ENCODE measurements at regions not wholly inside any gene's neighbourhood (a gene's known extent, or its start where the extent isn't known, plus 50 kb on each side); places are given as distances from the start of the nearest gene placed in this dataset.
A peak's percentile ranks its signal among the peaks of the same experiment; 100 is the strongest.

DNA sequence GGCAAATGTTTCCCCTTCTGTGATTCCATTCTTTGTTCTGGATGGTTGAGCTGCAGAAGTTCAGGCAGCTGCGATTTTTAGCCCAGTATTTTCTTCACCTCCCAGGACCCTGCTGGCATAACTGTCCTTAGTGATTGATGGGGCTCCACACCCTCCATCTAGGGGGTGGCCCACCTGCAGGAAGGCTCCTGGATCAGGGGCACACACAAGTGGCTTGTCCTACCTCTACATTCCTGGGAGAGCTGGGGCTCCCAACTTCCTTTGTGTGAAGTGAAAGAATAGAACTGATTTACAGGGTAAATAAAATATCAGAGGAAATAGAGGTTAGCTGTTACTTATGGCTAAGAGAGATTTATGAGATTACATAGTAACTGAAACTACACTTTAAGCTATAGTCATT lies 129.5 kb upstream of the MAP3K7 start:
- Mint-ChIP-seq H3K4me3 (no peak overlapping the region), H3K36me3 (ENCODE audit: low read depth) (no peaks in the 10 kb centered on the region), H3K27me3 (ENCODE audit: low read depth) (peaks cover 12% of the 10 kb centered on the region), H3K4me1 (ENCODE audit: low read depth) (peaks cover 11% of the 10 kb centered on the region), H3K27ac (no peak overlapping the region), H3K9me3 (no peaks in the 10 kb centered on the region)
- no peak for DNase-seq
- intact Hi-C loops (cut with micrococcal nuclease): no loop called here
- CTCF ChIA-PET: no interaction called here

DNA sequence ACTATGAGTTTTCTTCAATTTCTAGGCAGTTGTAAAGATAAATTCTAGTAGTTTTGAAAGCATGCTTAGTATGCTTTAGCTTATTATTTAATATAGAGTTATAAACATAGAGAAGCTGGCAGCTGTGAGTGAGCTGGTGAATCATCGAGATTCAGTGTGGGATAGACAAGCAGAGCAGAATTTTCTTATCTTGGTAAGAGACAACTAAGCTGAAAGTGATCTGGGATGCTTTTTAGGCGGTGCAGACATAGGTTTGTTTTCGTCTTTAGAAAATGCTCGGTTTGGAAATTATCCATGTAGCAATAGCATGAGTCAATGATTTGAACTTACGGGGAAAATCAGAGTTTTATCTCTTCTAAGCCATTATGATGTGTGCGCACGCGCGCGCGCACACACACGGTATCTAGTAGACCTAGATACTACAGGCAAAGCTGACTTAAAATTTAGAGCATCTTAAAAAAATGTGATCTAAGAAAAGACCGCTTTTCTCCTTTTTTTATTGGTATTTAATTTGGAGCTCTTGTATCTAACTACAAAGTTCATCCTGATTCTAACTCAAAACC lies 128.3 kb upstream of the MAP3K7 start:
- peaks cover 11% of the 10 kb centered on the region for H3K4me1 Mint-ChIP-seq (ENCODE audit: low read depth)
- CTCF ChIA-PET: interaction anchor here (0.6 to 1.3 kb wide), 2 partner anchors 105 to 649 kb away, joined by 3 to 4 read pairs; no protein-coding TSS in a partner anchor
- DNase-seq: no peak
- no peaks in the 10 kb centered on the region for H3K36me3 Mint-ChIP-seq (ENCODE audit: low read depth)
- H3K27me3 Mint-ChIP-seq (ENCODE audit: low read depth): peaks cover 13% of the 10 kb centered on the region
- intact Hi-C loops (cut with micrococcal nuclease): no loop called here
- H3K27ac Mint-ChIP-seq: no peak overlapping the region
- no peak overlapping the region for H3K4me3 Mint-ChIP-seq
- no peaks in the 10 kb centered on the region for H3K9me3 Mint-ChIP-seq

GRCh38 chr6:90714319-90714718 lies 127.4 kb upstream of the MAP3K7 start:
- Mint-ChIP-seq H3K36me3 (ENCODE audit: low read depth) (no peaks in the 10 kb centered on the region), H3K27ac (no peak overlapping the region), H3K27me3 (ENCODE audit: low read depth) (peaks cover 13% of the 10 kb centered on the region), H3K4me1 (ENCODE audit: low read depth) (peaks cover 4% of the 10 kb centered on the region), H3K9me3 (no peaks in the 10 kb centered on the region), H3K4me3 (no peak overlapping the region)
- CTCF ChIA-PET: interaction anchor here (1.3 kb wide), 1 partner anchor 105 kb away, joined by 3 read pairs; no protein-coding TSS in a partner anchor
- intact Hi-C loops (cut with micrococcal nuclease): no loop called here
- DNase-seq: no peak

GRCh38 chr6:90712114-90712513 lies 125.2 kb upstream of the MAP3K7 start:
- intact Hi-C loops (cut with micrococcal nuclease): no loop called here
- peaks cover 18% of the 10 kb centered on the region for H3K27me3 Mint-ChIP-seq (ENCODE audit: low read depth)
- H3K9me3 Mint-ChIP-seq: no peaks in the 10 kb centered on the region
- H3K36me3 Mint-ChIP-seq (ENCODE audit: low read depth): no peaks in the 10 kb centered on the region
- CTCF ChIA-PET: no interaction called here
- H3K4me1 Mint-ChIP-seq (ENCODE audit: low read depth): no peaks in the 10 kb centered on the region
- no peak overlapping the region for H3K27ac Mint-ChIP-seq
- no peak overlapping the region for H3K4me3 Mint-ChIP-seq
- no peak for DNase-seq

DNA sequence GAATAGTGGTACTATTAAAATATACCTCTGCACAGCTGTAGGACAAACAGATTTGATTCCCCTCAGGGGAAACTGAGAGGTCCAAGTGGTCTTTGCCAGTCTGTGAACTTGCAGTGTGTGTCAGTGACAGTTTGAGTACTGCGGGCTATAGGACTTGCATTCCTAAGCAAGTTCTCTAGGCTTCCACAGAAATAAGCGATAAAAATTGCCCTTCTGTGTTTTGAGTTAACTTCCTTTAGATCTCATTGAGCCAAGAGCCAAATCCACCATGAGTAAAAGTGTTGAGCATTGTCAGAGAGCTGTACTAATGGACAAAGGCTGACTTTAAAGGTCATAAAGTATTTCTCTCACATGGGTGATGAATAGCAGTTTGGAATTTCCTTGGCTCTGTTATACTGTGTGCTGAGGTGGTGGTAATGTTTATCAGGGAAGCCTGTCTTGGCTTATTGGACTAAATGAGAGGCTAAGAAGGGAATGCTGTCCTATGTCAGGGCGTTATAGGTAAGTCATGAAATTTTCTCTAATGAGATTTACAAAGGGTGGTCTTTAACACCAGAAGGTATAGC lies 122.6 kb upstream of the MAP3K7 start:
- Mint-ChIP-seq H3K9me3 (no peaks in the 10 kb centered on the region), H3K36me3 (ENCODE audit: low read depth) (no peaks in the 10 kb centered on the region), H3K4me3 (no peak overlapping the region), H3K27me3 (ENCODE audit: low read depth) (peaks cover 14% of the 10 kb centered on the region), H3K27ac (no peak overlapping the region), H3K4me1 (ENCODE audit: low read depth) (no peaks in the 10 kb centered on the region)
- no peak for DNase-seq
- CTCF ChIA-PET: no interaction called here
- intact Hi-C loops (cut with micrococcal nuclease): no loop called here

GRCh38 chr6:90708206-90708737 lies 121.4 kb upstream of the MAP3K7 start:
- Mint-ChIP-seq H3K9me3 (no peaks in the 10 kb centered on the region), H3K36me3 (ENCODE audit: low read depth) (no peaks in the 10 kb centered on the region), H3K4me3 (no peak overlapping the region), H3K27ac (no peak overlapping the region), H3K27me3 (ENCODE audit: low read depth) (peaks cover 14% of the 10 kb centered on the region), H3K4me1 (ENCODE audit: low read depth) (no peaks in the 10 kb centered on the region)
- CTCF ChIA-PET: no interaction called here
- intact Hi-C loops (cut with micrococcal nuclease): no loop called here
- no peak for DNase-seq

GRCh38 chr6:90707246-90707645 lies 120.4 kb upstream of the MAP3K7 start:
- no peaks in the 10 kb centered on the region for H3K9me3 Mint-ChIP-seq
- CTCF ChIA-PET: no interaction called here
- H3K27me3 Mint-ChIP-seq (ENCODE audit: low read depth): peaks cover 15% of the 10 kb centered on the region
- H3K27ac Mint-ChIP-seq: no peak overlapping the region
- no peaks in the 10 kb centered on the region for H3K4me1 Mint-ChIP-seq (ENCODE audit: low read depth)
- no peaks in the 10 kb centered on the region for H3K36me3 Mint-ChIP-seq (ENCODE audit: low read depth)
- intact Hi-C loops (cut with micrococcal nuclease): no loop called here
- H3K4me3 Mint-ChIP-seq: no peak overlapping the region
- no peak for DNase-seq

GRCh38 chr6:90703336-90703735 lies 116.5 kb upstream of the MAP3K7 start:
- Mint-ChIP-seq H3K4me3 (no peak overlapping the region), H3K36me3 (ENCODE audit: low read depth) (no peaks in the 10 kb centered on the region), H3K4me1 (ENCODE audit: low read depth) (peaks cover 10% of the 10 kb centered on the region), H3K27me3 (ENCODE audit: low read depth) (peaks cover 5% of the 10 kb centered on the region), H3K9me3 (no peaks in the 10 kb centered on the region), H3K27ac (no peak overlapping the region)
- DNase-seq: no peak
- CTCF ChIA-PET: no interaction called here
- intact Hi-C loops (cut with micrococcal nuclease): no loop called here

DNA sequence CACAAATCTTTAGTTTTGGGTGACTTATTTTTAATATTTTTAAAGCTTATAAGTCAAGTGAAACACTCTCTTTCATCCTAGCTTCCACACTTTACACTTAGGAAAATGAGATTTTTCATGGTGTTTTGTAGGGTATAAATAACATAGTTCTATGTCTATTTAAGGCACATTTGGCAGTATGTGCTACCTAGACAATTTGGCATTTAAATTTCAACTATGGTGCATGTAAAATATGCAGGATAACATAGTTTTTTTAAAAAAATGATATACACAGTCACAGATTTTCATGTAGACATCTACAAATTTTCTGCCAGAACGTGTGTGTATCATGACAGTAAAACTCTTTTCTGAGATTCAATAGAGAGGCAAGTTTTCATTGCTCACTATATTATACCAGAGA lies 115.1 kb upstream of the MAP3K7 start:
- DNase-seq: no peak
- CTCF ChIA-PET: no interaction called here
- peaks cover 10% of the 10 kb centered on the region for H3K4me1 Mint-ChIP-seq (ENCODE audit: low read depth)
- H3K36me3 Mint-ChIP-seq (ENCODE audit: low read depth): no peaks in the 10 kb centered on the region
- no peak overlapping the region for H3K4me3 Mint-ChIP-seq
- intact Hi-C loops (cut with micrococcal nuclease): no loop called here
- H3K27ac Mint-ChIP-seq: no peak overlapping the region
- H3K27me3 Mint-ChIP-seq (ENCODE audit: low read depth): peaks cover 6% of the 10 kb centered on the region
- H3K9me3 Mint-ChIP-seq: no peaks in the 10 kb centered on the region

DNA sequence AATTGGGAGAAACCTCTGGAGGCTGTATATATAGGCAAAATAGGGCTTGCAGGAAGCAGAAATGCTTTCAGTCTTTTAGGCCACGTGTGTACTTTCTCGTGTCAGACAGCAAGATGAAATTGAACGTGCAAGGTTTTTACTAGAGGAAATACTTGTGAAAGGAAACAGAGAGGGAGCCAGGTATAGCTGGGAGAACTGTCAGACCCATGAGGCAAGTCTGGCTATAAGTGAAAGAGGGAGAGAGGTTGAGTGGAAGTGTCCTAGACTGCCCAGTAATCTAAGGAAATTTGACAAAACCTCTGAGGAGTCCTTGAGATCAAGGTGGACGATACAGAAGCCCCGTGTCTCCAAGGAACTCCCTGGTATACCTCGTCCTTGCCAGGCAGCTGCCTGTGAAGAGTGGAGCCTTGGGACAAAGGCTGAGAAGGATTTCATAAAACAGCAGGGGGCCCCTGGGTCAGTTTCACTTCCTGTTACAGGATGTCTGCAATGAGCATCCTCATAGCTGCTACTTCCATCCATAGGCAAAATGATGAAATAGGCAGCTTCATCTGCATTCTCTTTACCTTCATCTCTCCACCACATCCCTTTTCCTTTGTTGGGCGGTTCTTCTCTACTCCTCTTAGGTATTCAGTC lies 114.4 kb upstream of the MAP3K7 start:
- Mint-ChIP-seq H3K9me3 (no peaks in the 10 kb centered on the region), H3K27me3 (ENCODE audit: low read depth) (peaks cover 8% of the 10 kb centered on the region), H3K36me3 (ENCODE audit: low read depth) (no peaks in the 10 kb centered on the region), H3K4me3 (no peak overlapping the region), H3K27ac (no peak overlapping the region), H3K4me1 (ENCODE audit: low read depth) (peaks cover 10% of the 10 kb centered on the region)
- CTCF ChIA-PET: interaction anchor here (0.6 to 0.8 kb wide), 2 partner anchors 64 to 85 kb away, joined by 3 to 4 read pairs; no protein-coding TSS in a partner anchor
- peak; percentile 37 for DNase-seq
- intact Hi-C loops (cut with micrococcal nuclease): no loop called here

DNA sequence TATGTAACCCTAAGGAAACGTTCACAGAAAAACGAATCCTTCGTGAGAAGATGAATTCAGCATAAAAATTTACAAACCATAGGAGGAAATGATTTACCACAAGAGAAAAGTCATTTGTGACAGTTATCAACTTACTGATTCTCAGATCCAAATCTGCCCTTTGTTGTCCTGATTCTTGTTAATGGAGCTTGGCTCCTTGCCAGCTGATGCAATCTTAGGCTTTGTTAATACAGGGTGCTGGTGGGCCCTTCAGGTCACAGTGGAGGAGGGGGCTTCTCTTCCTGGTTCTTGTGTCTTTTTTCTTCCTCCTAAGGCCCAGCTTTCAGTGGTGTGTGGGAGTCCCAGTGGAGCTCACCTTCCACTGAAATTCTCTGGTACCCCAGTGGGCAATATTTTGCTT lies 108.4 kb upstream of the MAP3K7 start:
- CTCF ChIA-PET: interaction anchor here (1.2 kb wide), 1 partner anchor 44 kb away, joined by 3 read pairs; no protein-coding TSS in a partner anchor
- no peak overlapping the region for H3K4me3 Mint-ChIP-seq
- peaks cover 13% of the 10 kb centered on the region for H3K27me3 Mint-ChIP-seq (ENCODE audit: low read depth)
- H3K4me1 Mint-ChIP-seq (ENCODE audit: low read depth): no peaks in the 10 kb centered on the region
- no peak for DNase-seq
- intact Hi-C loops (cut with micrococcal nuclease): no loop called here
- H3K9me3 Mint-ChIP-seq: no peaks in the 10 kb centered on the region
- no peaks in the 10 kb centered on the region for H3K36me3 Mint-ChIP-seq (ENCODE audit: low read depth)
- H3K27ac Mint-ChIP-seq: no peak overlapping the region

DNA sequence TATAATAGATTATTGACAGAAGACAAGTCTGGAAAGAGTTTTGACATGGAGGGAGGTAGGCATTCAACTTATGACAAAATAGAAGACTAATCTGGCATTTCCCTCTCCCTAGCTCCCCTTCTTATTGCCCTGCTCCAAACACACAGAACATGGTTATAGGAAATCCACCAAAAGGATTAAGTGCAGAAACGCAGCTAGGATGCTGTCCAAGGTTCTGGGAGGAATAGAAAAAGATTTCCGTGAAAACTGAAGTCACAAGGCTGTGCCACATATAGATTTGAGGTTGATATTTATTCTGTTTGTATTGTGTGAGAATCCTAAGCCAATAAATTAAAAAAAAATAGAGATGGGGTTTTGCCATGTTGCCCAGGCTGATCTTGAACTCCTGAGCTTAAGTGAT lies 107.9 kb upstream of the MAP3K7 start:
- Mint-ChIP-seq H3K4me1 (ENCODE audit: low read depth) (no peaks in the 10 kb centered on the region), H3K36me3 (ENCODE audit: low read depth) (no peaks in the 10 kb centered on the region)
- CTCF ChIA-PET: interaction anchor here (0.6 to 1.2 kb wide), 2 partner anchors 45 to 237 kb away, joined by 3 to 4 read pairs; no protein-coding TSS in a partner anchor

GRCh38 chr6:90691823-90692222 lies 105.0 kb upstream of the MAP3K7 start:
- Mint-ChIP-seq H3K27ac (no peak overlapping the region), H3K36me3 (ENCODE audit: low read depth) (no peaks in the 10 kb centered on the region), H3K9me3 (no peaks in the 10 kb centered on the region), H3K4me3 (no peak overlapping the region), H3K27me3 (ENCODE audit: low read depth) (peaks cover 14% of the 10 kb centered on the region), H3K4me1 (ENCODE audit: low read depth) (no peaks in the 10 kb centered on the region)
- DNase-seq: no peak
- intact Hi-C loops (cut with micrococcal nuclease): no loop called here
- CTCF ChIA-PET: no interaction called here

More for the DNA sequence above, 107.9 kb upstream of the MAP3K7 start:
- Mint-ChIP-seq H3K9me3 (no peaks in the 10 kb centered on the region), H3K27me3 (ENCODE audit: low read depth) (peaks cover 14% of the 10 kb centered on the region), H3K4me3 (no peak overlapping the region), H3K27ac (no peak overlapping the region)
- DNase-seq: no peak
- intact Hi-C loops (cut with micrococcal nuclease): no loop called here
